Midbrain (tissue), 1 donor: ENCODE measurements at regions not wholly inside any gene's neighbourhood (a gene's known extent, or its start where the extent isn't known, plus 50 kb on each side); places are given as distances from the start of the nearest gene placed in this dataset.

Source experiments
- DNase-seq: peaks from one replicate; lab custom pipeline; 2025; lab: John Stamatoyannopoulos, UW

- DNase-seq: no peak
Observed at GRCh38 chrX:151476604-151477303, 79.7 kb downstream of the VMA21 start.

GRCh38 chrX:151478058-151478457 is 81.1 kb downstream of the VMA21 start:
- DNase-seq: no peak

- DNase-seq: no peak
Observed at GRCh38 chrX:151488677-151489076, 74.8 kb upstream of the PASD1 start.

GRCh38 chrX:151505796-151506195 is 57.7 kb upstream of the PASD1 start:
- DNase-seq: peak; percentile 0

- DNase-seq: no peak
Observed at GRCh38 chrX:151510203-151510602, 53.3 kb upstream of the PASD1 start.

GRCh38 chrX:151513472-151513871 is 50.0 kb upstream of the PASD1 start:
- no peak for DNase-seq
